CD4-positive, alpha-beta T cell treated with Interleukin-10 for 1 hour (primary cell): ENCODE measurements at regions not wholly inside any gene's neighbourhood (a gene's known extent, or its start where the extent isn't known, plus 50 kb on each side); places are given as distances from the start of the nearest gene placed in this dataset.
"Not testable (repeated sequence)": the region's sequence is repeated elsewhere in the genome, so short reads cannot be mapped to it uniquely, and the experiment has no call there.

ENCODE experiments used
- DNase-seq: peaks from one replicate; pipeline ENCODE4 v3.0.0-alpha.2; 2020

DNA sequence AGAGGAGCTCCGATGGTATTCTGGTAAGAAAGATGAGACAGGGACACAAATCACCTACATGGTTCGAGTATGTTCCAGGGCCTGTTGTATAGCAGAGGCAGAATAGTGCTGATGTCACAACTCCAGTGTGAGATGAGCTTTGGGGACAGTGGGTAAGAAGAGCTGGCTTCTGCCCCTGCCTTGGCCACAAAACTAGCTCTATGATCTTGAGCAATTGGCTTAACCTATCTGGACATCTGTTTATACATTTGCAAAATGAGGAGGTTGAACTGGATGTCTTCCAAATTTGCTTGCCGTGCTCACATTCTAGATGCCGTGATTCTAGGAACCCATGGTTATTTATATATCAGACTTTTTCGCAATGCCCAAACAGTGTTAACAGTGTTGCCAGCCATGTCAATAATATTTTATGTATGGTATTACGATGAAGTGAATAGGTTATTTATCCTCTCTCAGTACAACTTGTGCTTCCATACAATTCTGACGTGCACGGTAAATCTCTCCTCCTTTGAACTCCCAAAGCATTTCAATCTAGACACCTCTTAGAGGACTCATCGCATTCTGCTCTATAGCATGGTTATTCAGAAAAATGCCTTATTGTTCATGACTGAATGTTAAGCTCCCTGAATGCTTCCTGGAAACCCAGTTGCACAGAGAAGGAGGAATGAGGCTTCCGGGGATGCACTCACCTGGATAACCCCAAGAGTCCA, 316.0 kb downstream of the FOXO1 start:
- no peak for DNase-seq

- DNase-seq: no peak
These were observed 314.7 kb downstream of the FOXO1 start for GRCh38 chr13:40351537-40352379.

GRCh38 chr13:40352380-40352778, 314.1 kb downstream of the FOXO1 start:
- no peak for DNase-seq

DNA sequence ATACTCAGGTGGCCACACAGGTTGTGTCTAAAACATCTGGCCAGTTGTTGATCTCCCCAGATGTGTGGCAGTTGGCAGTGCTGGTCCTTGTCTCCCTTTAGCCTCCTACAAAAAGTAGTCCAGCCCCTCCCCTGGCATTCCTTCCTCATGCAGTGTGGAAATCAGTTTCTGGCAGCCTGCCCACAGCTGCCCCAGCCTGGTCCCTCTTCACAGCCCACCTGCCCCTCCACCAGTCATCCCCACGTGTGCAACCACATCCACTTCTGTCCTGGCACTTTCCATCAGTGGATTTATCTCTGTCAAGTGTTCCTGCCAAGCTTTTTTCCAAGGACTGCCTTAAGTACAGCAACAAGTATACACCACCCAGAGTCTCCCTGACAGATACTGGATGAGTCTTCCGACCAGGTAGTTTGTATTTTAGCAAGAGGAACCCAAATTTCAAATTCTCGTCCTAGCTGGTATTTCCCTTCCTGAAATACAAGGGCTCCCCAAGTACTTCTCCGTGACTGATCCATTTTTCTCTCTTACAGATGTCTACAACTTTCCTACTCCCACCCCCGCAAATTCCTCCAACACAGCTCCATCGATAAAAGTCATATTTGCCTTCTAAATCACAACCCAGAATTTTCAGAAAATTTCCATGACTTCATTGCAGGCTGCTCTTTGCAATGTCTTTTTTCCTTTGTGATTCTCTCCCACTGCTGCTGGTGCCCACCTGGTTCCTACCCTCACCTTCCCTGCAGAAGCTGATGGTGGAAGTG, 313.5 kb downstream of the FOXO1 start:
- no peak for DNase-seq

DNA sequence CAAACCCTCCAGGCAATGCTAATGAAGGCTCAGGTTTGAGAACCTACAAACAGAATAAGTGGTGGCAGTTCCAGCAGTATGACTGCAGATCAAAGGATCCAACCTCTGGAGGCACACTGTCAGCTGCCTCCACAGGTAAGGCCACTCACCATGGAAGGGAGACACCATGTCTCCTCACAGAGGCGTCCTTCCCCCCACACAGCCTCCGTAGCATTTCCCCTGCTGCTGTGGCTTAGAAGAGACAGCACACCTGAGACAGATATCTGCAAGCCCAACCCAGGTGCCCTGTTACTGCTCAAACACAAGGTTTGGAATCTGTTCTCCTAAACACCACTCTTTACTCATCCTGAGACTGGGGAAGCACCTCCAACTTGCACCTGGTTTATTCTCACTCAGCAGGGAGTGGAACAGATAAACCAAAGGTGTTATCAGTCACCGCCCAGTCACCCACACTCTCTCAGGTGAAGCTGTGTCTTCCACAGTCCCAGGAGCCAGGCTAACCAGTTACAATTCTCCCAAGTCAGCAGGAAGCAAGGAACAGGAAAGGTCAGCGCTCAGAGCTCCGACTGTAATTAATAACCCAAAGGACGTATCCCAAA, 311.2 kb downstream of the FOXO1 start:
- no peak for DNase-seq

GRCh38 chr13:40356011-40356410, 310.4 kb downstream of the FOXO1 start:
- DNase-seq: no peak

DNA sequence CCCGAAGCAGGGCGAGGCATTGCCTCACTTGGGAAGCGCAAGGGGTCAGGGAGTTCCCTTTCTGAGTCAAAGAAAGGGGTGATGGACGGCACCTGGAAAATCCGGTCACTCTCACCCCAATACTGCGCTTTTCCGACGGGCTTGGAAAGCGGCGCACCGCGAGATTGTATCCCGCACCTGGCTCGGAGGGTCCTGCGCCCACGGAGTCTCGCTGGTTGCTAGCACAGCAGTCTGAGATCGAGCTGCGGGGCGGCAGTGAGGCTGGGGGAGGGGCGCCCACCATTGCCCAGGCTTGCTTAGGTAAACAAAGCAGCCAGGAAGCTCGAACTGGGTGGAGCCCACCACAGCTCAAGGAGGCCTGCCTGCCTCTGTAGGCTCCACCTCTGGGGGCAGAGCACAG, 310.0 kb downstream of the FOXO1 start:
- not testable (repeated sequence) for DNase-seq

DNA sequence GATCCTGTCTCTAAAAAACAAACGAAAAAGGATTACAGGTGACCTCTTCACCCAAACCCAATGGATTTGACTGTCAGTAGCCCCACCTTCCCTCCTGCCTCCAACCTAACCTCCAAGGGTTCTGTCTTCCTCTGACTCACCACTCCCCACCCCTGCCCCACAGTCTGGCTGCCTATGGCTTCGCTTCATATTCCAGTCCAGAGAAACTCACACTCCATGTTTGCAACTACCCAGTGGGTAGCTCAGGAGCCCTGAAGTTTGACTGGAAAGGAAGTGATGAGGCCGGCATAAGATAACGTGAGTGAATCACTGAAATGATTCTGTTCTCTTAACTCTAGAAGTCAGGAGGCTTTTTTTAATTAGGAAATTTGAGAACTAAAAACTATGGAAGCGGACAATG, 303.9 kb downstream of the FOXO1 start:
- no peak for DNase-seq

- DNase-seq: no peak
These were observed 302.8 kb downstream of the FOXO1 start for GRCh38 chr13:40363653-40364052.

GRCh38 chr13:40366119-40366518, 300.3 kb downstream of the FOXO1 start:
- no peak for DNase-seq

GRCh38 chr13:40368127-40368891, 298.1 kb downstream of the FOXO1 start:
- no peak for DNase-seq

- DNase-seq: no peak
These were observed 295.8 kb downstream of the FOXO1 start for GRCh38 chr13:40370661-40371060.

DNA sequence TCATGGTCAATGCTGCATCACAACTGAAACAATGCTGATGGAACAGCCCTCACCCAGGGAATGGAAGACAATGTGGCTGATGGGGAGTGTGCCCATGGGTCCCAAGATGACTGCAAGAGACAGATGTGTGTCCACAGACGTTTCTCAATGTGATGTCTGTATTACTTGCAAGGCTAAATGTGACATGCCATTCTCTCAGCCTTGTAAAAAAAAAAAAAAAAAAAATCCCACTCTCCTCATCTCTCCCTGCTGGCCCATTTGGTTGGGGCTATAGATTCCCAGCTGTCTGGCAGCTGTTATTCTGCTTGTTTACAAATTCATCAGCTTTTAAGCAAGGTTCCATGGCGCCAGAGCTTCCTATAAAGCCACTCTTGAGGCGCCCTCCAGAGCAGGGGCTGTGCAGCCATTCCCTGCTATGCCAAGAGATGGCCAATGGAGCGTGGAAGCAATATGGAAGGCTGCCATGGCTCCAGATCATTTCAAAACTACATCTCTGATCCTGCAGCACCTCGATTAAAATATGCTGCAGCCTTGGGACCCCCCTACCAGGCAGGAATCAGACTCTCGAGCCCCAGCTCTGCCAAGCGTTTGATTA, 294.8 kb downstream of the FOXO1 start:
- DNase-seq: no peak

DNA sequence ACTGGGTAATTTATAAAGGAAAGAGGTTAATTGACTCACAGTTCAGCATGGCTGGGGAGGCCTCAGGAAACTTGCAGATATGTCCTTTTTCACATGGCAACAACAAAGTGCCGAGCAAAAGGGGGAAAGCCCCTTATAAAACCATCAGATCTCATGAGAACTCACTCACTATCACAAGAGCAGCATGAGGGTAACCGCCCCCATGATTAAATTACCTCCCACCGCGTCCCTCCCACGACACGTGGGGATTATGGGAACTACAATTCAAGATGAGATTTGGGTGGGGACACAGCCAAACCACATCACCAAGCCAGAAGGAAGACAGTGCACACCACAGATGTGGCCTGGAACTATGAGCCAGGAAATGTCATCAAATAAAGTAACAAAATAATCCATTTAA, 292.8 kb downstream of the FOXO1 start:
- DNase-seq: peak; percentile 48

DNA sequence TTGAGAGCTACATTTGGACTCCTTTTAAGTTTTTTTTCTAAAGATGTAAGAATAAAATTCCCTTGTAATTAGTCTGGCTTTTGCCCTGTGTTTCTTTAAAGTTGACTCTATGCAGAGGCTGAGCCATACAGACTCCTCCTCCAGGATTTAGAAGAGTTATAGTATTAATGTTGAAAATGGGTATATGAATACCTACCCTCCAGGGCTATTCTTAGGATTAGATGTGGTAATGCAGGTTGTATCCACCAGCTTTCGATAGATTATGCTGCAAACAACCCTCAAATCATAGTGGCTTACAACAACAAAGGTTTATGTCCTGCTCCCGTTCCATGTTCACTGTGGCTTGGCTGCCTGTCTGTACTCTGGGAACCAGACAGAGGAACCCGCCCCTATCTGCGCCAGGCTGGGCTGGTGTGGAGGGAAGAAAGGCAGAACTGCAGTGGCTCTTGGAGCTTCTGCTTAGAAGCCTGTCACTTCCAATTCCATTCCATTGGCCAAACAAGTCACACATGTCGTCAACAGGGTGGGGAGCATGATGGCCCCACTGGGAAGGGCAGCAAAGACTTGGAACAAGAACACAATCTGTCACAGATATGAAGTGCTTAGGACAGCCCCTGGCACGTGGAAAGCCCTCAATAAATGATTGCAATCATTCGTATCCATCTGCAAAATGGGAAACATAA, 290.8 kb downstream of the FOXO1 start:
- no peak for DNase-seq

DNA sequence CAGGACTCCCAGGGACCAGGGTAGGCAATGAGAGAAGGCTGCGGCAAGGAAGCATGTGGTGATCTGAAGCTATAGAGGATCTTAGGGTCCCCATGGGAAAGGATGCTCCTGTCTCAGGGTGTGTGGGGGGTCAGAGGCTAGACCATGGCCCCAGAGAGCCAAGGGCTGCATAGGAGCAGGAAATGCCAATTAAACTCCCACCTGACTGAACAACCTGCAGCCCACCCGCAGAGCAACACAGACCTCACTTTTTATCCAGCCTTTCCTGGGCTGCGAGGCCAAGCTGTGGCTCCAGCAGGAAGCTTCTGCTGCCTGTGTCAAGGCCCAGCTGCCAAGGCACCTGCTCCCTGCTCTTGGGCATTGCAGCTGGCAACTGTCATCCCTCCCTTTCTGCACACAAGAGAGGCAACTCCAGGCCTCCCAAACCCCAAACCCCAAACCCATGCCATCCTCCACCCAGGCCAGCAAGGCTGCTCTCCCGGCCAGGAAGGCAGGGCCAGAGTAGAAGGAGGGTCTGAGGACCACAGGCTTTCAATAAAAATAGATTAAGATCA, 290.1 kb downstream of the FOXO1 start:
- DNase-seq: no peak

DNA sequence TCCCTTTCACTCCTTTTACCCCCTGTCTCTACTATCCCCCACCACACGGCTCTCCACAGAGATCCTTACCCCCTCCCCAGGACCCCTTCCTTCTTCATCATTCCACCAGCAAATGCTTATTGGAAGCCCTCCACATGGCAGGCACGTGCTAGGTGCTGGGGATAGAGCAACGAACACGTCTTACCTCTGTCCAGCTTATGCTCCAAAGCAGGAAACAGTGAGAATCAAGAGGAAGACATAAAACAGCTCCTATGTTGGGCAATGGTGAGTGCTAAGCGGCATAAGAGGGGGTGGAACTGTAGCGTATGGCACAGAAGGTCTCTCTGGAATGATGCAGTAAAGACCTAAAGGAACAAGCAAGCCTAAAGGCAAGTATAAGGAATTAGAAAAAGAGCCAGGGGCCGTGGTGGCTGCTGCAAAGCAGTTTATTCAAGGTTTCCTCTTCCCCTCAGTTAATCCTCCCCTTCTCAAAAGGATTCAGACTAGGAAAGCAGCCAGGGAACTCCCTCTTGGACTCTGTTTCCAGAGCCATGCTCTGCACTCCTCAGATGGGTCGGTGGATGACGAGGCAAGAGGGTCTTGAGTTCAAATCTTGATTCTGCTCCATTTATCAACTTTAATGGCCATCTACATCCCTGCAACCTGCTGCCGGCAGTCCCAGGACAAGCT, 289.4 kb downstream of the FOXO1 start:
- no peak for DNase-seq

GRCh38 chr13:40377783-40378182, 288.7 kb downstream of the FOXO1 start:
- no peak for DNase-seq

GRCh38 chr13:40379196-40379595, 287.2 kb downstream of the FOXO1 start:
- no peak for DNase-seq

- DNase-seq: no peak
These were observed 286.5 kb downstream of the FOXO1 start for GRCh38 chr13:40379794-40380578.
